HG03066 (cell line): ENCODE measurements at regions not wholly inside any gene's neighbourhood (a gene's known extent, or its start where the extent isn't known, plus 50 kb on each side); places are given as distances from the start of the nearest gene placed in this dataset.
"Not testable (repeated sequence)": the region's sequence is repeated elsewhere in the genome, so short reads cannot be mapped to it uniquely, and the experiment has no call there.

Source experiments
- ATAC-seq: cut with Tn5 transposase; IDR thresholded peaks from one replicate; pipeline ENCODE4 v1.9.1; 2021; ENCODE audit warnings: low read depth; ENCODE audit not compliant: unreplicated experiment

DNA sequence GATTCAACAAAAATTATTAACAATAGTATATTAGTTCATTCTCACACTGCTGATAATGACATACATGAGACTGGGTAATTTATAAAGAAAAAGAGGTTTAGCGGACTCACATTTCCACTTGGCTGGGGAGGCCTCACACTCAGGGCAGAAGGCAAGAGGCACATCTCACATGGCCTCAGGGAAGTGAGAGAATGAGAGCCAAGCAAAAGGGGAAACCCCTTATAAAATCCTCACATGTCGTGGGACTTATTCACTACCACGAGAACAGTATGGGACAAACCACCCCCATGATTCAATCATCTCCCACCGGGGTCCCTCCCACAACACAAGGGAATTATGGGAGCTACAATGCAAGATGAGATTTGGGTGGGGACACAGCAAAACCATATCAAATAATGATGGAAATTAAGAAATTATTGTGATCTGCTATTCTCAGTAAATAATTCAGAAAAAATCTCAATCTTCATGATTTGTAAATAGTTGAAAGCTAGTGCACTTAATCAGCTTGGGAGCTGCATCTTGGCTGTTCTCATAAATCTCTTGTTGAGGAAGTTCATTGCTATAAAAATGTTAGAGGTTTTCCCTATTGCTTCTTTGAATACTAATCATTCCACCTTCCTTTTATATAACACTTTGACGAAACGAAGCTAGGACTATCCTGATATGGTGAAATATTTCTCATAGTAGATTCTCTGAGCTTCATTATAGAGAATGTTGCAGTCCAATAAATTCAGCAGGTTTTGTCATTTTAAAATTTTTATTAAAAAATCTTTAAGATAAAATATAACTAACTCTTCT, 179.2 kb downstream of the SPDYE17 start:
- ATAC-seq, result not testable (repeated sequence)

GRCh38 chr7:76852362-76852761, 179.8 kb downstream of the SPDYE17 start:
- not testable (repeated sequence) for ATAC-seq

DNA sequence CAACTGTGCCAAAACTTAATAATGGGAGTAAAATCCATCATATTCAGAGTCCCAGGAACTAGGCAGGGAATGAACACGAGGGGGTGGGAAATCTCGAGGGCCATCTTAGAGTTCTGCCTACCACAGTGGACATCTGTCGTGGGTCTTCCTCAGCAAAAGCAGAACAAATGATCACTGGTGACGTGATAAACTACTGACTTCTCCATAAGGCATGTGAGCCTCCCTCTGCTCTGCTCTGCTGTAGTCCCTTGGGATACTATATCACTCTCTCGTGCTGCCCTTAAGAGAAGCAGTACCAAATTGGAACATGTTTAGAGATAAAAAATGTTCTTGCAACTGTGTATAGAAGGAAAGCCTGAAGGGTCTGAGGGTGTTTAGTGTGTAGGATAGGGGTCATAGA, 180.5 kb downstream of the SPDYE17 start:
- not testable (repeated sequence) for ATAC-seq

- not testable (repeated sequence) for ATAC-seq
Observed at GRCh38 chr7:76849887-76850563, 182.1 kb downstream of the SPDYE17 start.

GRCh38 chr7:76839879-76840278, 192.3 kb downstream of the SPDYE17 start:
- not testable (repeated sequence) for ATAC-seq

DNA sequence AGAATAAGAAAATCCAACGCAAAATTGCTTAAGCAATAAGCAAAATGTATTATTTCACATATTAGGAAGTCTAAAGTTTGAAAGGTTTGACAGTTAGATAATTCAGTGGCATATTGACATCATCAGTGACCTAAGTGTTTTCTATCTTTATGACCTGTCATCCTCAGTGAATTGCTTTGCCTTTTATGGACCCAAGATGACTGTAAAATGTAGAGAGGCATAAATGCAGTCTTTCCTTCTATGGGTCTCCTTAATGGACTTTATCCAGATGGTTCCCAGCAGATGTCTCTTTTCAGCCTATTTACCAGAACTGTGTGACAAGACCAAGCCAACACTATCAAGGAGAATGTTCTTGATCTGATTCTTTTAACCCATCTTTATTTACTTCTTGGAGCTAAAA, 192.9 kb downstream of the SPDYE17 start:
- not testable (repeated sequence) for ATAC-seq

DNA sequence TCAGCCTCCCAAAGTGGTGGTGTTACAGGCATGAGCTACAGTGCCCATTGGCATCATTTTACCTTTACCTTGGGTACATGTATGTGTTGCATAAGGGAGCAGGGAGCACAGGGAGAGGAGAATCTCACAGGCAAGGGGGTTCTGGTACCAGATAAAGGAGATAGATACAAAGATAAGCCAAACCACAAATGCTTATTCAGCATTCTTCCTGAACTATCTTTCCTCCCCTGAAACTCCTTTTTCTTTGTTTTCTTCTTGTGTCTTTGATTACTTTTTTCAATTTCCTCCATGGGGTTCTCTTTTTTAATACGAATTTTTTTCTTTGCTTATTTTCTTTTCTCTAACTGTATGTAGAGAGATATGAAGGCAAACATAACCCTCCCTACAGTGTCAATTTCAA, 193.8 kb downstream of the SPDYE17 start:
- ATAC-seq, result not testable (repeated sequence)

GRCh38 chr7:76829233-76829632, 202.2 kb upstream of the POMZP3 start:
- not testable (repeated sequence) for ATAC-seq

GRCh38 chr7:76826181-76826580, 199.1 kb upstream of the POMZP3 start:
- not testable (repeated sequence) for ATAC-seq

- not testable (repeated sequence) for ATAC-seq
Observed at GRCh38 chr7:76809856-76810255, 182.8 kb upstream of the POMZP3 start.

- not testable (repeated sequence) for ATAC-seq
Observed at GRCh38 chr7:76807588-76808100, 180.6 kb upstream of the POMZP3 start.

DNA sequence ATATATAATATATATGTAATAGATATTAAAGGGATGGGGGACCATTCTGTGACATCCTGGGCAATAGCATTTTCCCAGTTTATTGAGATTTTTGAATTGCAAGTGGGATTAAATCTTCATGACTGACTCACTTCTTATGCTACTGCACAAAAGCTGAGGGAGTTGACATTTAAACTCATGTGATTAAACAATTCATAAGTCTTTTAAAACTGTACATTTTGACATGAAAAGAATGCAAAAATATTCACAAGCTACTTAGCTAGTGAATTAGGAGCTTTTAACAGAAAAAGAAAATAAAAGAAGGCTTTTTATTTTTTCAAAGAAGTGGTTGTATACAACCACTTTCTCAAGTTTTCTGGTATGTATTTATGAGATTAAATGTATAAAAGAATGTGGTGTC, 179.4 kb upstream of the POMZP3 start:
- not testable (repeated sequence) for ATAC-seq

DNA sequence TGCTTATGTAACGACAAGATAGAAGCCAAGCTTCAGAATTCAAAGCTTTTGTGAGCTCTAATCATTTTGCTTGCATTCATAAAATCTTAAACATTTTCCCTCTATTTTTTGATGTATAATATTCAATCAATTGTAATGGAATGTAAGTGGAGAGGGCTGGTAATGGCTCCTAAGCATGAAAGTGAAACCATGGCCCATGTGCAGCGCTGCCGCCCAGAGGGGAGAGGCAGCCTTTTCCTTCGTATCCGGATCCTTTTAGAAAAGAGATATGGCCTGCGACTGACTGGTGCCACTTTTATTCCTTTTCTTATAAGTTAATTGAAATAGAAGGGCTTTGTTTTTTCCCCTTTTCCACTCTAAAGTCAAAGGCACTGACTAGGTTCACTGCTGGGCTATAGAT, 178.9 kb upstream of the POMZP3 start:
- not testable (repeated sequence) for ATAC-seq

GRCh38 chr7:76805262-76805661, 178.2 kb upstream of the POMZP3 start:
- ATAC-seq, result not testable (repeated sequence)

GRCh38 chr7:76797639-76798038, 170.6 kb upstream of the POMZP3 start:
- ATAC-seq, result not testable (repeated sequence)

GRCh38 chr7:76780693-76781092, 153.6 kb upstream of the POMZP3 start:
- not testable (repeated sequence) for ATAC-seq

DNA sequence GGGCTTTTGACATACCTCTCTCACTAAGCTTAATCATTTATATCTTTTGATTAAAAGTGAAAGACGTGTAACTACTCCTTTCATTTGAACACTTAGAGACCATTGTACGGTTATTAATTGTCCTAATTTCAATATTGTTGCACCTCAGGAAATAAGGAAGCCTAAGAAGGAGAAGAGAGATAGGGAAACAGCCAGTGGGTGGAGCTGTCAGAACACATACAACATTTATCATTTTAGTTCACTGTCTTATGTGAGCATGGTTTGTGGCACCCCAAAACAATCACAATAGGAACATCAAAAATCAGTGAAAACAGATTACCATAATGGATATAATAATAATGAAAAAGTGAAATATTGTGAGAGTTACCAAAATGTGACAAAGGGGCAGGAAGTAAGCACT, 147.2 kb upstream of the POMZP3 start:
- not testable (repeated sequence) for ATAC-seq

GRCh38 chr7:76771980-76772379, 144.9 kb upstream of the POMZP3 start:
- ATAC-seq, result not testable (repeated sequence)

GRCh38 chr7:76763977-76764376, 136.9 kb upstream of the POMZP3 start:
- ATAC-seq, result not testable (repeated sequence)

DNA sequence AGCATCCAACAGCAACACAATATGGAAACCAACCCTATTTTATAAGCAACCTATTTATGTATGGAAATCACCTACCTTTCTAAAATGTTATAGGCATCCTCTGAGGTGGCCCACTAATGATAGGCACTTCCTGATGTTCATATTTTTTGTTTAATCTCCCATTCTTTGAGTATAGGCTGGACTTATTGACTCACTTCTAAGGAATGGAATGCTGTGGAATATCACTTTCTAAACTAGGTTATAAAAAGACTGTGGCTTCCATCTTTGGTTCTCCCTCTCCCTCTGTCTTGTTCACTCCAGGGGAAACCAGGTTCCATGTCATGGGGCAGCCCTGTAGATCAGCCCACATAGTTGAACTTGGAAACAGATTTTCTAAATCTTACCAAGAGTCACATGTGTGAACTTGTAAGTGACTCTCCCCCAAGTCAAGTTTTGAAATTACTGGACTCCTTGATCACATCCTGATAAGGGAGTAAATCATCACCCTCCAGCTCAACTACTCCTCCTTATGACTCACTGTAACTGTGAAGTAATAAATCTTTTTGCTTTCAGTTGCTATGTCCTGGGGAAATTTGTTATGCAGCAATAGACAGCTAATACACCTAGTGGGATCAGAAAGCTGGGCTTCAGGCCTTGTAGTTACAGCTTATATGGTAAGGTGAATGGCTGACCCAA, 133.6 kb upstream of the POMZP3 start:
- not testable (repeated sequence) for ATAC-seq

DNA sequence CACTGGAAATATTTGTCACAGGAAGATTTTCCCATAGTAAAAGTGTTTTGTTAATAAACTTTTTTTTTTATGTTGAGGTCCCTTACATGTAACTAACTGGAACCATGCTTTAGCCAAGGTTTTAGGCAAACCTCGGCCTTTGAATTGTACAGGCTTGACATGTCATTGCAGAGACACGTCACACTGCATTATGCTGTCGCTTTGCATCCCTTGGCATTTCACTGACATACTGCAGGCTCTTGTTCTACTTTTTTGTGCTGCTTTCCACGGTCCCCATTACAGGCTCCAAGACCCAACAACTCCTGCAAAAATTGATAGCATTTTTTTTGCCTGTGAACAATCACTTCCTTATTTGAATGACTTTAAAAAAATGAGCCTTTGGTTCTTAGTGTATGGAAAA, 112.5 kb upstream of the POMZP3 start:
- ATAC-seq, result not testable (repeated sequence)
